ENCODE measurements at regions not wholly inside any gene's neighbourhood (a gene's known extent, or its start where the extent isn't known, plus 50 kb on each side); places are given as distances from the start of the nearest gene placed in this dataset.
A peak's percentile ranks its signal among the peaks of the same experiment; 100 is the strongest.

- no peak for DNase-seq
These were observed 610.3 kb upstream of the KLF4 start for GRCh38 chr9:108099854-108100253.

- DNase-seq = no peak
These were observed 605.9 kb upstream of the KLF4 start for GRCh38 chr9:108095496-108095895.

DNA sequence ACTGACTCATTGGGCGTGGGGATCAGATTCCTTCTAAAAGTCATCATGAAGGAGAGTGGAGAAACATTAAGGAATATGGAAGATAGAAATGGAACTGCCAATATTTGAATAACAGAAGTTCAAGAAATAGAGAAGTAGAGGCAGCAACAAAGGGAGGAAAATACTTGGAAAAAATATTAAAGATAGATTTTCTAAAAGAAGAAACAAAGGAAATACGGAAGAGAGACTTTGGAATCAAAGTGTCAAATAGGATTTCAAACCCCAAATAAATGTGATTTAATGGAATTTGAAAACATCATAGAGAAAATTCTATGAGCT is 605.1 kb upstream of the KLF4 start:
- DNase-seq = no peak

DNA sequence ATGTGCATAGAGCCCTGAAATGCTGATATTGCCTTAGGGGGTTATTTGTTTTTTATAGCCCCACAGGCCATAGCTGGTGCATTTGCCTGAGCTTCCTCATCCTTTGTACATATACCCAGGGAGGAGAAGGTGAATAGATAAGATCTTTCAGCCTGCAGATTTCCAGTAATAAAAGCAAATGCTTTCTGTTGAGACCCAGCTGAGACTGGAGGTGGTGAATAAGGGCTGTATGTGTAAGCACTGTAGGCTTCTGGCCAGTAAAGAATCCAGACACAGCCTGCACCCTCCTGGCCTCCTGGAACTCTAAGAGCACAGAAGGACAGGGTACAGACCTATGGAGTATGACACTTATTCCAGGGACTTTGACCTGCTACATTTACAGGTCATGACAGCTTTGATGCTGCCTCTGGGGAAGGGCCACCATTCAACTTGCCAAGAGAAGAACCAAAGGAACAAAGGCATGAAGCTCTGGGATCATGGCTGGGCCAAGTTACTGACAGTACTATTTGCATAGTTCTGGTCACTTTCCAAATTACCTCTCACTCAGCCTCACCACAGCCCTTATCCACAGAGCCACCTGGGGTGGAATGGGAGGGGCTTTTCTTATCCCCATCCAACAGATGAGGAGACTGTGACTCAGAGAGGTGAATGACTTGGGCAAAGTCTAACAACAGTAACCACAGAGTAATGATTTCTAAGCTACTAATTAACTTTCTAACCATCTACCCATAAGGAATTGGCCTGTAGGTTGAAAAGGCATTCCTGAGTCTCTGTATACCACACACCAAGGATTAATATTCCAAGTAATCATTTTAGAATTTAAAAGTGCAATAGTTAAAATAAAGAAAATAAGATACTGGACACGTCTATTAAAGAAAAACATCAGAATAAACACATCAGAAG is 604.5 kb upstream of the KLF4 start:
- DNase-seq = no peak

- DNase-seq = no peak
These were observed 599.3 kb upstream of the KLF4 start for GRCh38 chr9:108088916-108089315.

- no peak for DNase-seq
These were observed 598.2 kb upstream of the KLF4 start for GRCh38 chr9:108087781-108088180.

DNA sequence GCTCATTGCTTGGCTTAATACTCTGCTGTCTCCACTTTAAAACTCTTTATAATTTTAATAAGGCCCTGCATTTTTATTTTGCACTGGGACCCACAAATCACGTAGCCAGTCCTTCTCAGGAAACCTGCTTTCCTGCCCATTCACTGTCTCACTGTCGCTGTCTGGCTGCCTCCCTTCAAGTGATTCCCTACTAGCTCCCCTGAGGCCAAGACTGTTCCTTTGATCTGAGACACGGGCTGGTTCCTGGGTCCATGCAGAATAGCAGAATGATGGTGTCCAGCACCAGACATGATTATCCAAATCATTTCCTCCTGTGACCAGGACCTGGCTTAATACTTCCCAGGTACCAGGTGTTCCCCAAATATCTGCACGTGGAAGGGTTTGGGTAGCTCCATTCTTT is 597.1 kb upstream of the KLF4 start:
- no peak for DNase-seq

DNA sequence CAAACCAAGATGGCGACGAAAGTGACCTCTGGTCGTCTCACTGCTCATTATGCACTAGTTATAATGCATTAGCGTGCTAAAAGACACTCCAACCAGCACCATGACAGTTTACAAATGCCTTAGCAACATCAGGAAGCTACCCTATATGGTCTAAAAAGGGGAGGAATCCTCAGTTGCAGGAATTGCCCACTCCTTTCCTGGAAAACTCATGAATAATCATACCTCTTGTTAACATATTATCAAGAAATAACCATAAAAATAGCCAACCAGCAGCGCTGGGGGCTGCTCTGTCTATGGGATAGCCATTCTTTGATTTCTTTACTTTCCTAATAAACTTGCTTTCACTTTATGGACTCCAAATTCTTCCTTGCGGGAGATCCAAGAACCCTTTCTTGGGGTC is 595.7 kb upstream of the KLF4 start:
- DNase-seq = no peak

DNA sequence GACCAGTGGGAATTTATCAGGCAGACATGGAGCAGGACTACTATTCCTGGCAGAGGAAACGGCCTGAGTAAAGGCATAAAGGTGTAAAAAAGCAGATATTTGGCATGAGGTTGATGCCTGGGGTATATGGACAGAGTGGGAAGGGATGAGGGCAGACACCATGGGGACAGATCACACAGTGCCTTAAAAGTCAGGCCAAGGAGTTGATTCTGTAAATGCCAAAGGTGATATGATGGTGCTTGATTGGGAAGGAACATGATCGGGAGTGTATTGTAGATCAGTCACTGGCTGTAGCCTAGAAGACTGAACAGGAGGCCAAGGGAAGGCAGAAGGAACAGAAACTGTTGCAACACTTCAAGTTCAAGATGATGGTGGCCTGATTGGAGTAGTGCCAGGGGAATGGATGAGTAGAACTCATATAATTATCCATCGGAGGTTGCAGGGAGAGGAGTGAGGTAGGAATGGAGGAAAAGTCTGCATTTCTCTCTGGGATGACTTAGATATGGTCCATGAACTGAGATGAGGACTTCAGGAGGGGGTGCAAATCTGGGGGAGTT is 594.3 kb upstream of the KLF4 start:
- no peak for DNase-seq

GRCh38 chr9:108083160-108083750 is 593.7 kb upstream of the KLF4 start:
- DNase-seq = no peak

- no peak for DNase-seq
These were observed 591.5 kb upstream of the KLF4 start for GRCh38 chr9:108081112-108081511.

- DNase-seq = no peak
These were observed 590.7 kb upstream of the KLF4 start for GRCh38 chr9:108080285-108080684.

GRCh38 chr9:108078811-108079210 is 589.2 kb upstream of the KLF4 start:
- DNase-seq = peak; percentile 60

DNA sequence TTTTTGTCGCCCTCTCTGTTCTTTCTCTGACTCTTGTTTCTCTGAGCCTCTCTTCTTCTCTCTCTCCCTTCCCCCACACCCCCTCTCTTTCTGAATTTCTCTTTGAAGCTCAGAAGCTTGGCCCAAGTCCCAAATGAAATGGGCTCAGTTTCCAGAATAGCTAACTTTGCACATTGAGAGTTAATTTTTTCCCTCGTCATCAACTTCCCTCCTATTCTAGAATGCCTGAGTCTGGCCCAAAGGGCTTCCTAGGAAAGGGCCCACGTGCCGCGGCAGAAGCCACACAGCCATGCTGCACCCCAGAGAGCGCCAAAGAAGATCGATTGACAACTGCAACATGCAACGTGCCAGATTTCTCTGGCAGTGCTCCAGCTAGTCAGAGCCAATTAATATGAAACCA is 588.8 kb upstream of the KLF4 start:
- no peak for DNase-seq

GRCh38 chr9:108077556-108077955 is 588.0 kb upstream of the KLF4 start:
- DNase-seq = peak; percentile 64

DNA sequence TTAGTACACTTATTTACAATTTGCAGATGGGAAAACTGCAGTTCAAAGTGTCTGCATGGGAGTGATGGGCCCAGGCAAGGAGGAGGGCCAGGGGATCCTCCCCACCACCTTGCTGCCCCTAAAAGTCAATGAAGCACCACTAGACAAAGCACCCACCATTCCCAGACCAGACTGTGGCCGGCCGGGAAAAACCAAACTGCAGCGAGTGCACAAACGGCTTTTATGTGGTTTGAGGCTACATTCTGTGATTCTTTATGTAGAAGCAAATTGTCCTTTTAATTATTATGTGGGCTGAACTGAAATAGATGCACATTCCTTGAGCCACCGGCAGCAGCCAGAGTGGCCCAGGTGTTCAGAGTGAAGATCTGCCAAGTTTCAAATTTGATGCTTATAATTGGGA is 585.3 kb upstream of the KLF4 start:
- DNase-seq = no peak

DNA sequence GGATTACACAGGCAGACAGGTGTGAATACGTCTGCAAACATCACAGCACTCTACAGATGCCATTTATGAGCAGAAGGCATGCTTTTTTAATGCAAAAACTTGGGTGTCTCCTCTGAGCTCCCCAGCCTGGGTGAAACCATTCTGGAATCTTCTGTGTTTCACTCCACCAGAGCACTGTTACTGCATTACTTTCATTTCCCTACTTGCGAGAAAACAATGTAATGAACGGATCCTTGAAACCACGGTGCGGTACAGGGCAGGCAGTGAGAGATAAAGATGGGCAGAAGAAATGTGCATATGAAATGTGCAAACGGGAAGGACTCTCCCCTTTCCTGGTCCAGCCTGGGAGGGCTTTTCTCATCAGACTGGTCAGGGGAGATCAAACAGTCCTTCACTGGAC is 584.3 kb upstream of the KLF4 start:
- no peak for DNase-seq

GRCh38 chr9:108072740-108073139 is 583.2 kb upstream of the KLF4 start:
- DNase-seq = no peak

DNA sequence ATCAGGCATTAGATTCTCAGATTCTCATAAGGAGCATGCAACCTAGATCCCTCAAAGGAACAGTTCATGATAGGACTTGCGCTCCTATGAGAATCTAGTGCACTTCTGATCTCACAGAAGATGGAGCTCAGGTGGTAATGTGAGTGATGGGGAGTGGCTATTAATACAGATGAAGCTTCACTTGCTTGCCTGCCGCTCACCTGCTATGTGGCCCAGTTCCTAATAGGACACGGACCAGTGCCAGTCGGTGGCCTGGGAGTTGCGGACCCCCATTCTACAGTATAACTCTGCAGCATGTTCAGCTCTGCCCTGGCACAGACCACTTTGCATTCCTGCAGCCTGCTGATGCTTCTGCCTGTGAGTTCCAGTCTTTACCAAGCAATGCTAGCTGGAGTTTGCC is 581.3 kb upstream of the KLF4 start:
- DNase-seq = no peak

DNA sequence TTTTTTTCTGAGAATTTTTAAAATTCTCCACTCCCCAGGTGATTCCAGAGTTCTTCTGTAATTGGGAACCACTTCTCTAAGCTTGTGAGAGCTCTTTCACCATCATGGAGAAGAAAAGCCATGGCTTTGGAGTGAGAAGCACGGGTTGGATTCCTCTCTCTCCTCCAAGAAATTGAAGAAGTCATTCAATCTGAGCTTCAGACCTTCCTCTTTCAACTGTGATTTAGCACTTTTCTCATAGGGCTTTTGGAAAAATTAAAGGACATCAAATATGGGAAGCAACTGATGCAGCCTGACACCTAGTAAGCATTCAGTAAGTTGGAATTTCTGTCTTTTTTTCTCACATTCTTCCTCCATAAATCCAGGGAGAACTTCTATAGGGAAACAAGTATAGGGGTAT is 580.4 kb upstream of the KLF4 start:
- no peak for DNase-seq

DNA sequence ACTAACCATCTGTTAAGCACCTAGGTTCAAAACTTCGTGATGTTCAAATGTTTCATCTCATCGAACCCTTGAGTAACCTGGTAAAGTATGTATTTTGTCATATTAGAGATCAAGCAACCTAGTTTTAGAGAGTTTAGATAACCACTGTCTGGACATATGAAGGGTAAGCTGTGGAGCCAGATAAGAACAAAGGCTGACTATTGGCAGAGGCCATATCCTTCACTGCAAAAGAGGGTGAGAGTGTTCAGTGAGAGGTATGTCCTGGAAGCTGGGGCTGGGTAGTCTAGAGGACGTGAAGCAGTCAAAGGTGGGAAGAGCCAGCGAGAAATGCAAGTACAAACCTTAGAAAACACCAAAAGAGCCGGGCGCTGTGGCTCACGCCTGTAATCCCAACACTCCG is 573.1 kb upstream of the KLF4 start:
- no peak for DNase-seq

GRCh38 chr9:108060175-108060574 is 570.6 kb upstream of the KLF4 start:
- DNase-seq = no peak

DNA sequence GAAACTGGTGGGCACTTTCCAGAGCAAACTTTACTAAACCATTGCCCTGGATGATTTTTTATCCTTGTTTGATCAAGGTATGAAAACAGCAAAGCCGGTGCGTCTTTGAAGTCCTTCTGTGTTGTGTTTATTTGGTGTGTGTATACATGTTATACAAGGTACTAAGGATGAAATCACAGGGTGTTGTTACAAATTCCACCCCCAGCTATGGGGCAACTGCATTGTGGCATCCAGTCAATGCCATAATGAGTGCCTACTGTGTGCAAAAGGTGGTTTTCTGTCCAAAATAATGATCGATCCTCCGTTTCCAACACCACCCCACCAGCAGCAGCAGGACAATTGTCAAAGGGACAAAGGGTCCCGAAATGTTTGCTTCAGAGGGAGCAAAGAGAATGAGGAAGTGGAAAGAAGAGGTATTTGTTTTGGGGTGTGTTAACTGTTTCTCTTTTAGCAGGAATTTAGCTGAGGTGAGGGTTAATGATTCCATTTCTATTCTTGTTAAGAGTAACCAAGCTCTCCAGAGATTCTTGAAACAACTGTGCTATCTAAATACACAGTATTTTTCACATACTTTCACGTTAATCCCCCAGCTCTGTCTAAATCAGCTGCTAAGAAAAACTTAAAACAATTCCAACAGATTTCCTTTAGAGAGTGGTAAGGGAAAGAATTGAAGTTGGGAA is 568.7 kb upstream of the KLF4 start:
- no peak for DNase-seq

Measured in tongue (tissue), 1 donor.